SU-DHL-6 (cell line): ENCODE measurements at regions not wholly inside any gene's neighbourhood (a gene's known extent, or its start where the extent isn't known, plus 50 kb on each side); places are given as distances from the start of the nearest gene placed in this dataset.
"Not testable (repeated sequence)": the region's sequence is repeated elsewhere in the genome, so short reads cannot be mapped to it uniquely, and the experiment has no call there.

Experiments
- H2AFZ ChIP-seq: fragments of 200-600 bp; sonication (generic); 2 replicates; pipeline ENCODE4 v1.6.1; 2014; ENCODE audit warnings: low read depth, mild to moderate bottlenecking, moderate library complexity, mixed read lengths, antibody characterized with exemption, low read length; ENCODE audit not compliant: severe bottlenecking
- H3F3A ChIP-seq: fragments of 200-600 bp; shearing (Covaris generic); 2 replicates; pipeline ENCODE4 v1.6.0; 2016; ENCODE audit warnings: antibody characterized with exemption, mild to moderate bottlenecking; ENCODE audit not compliant: insufficient read depth
- H3K27ac ChIP-seq: fragments of 200-600 bp; sonication (generic); 2 replicates; pipeline ENCODE4 v1.5.1; 2016; ENCODE audit warnings: low read depth, mild to moderate bottlenecking, low read length, moderate library complexity, mixed read lengths
- H3K27me3 ChIP-seq: fragments of 200-600 bp; sonication (generic), shearing (Covaris generic); 2 replicates; pipeline ENCODE4 v1.6.0; 2014; ENCODE audit warnings: mild to moderate bottlenecking, low read length
- H3K36me3 ChIP-seq: fragments of 200-600 bp; sonication (generic); 2 replicates; pipeline ENCODE4 v1.6.1; 2014; ENCODE audit warnings: mild to moderate bottlenecking, low read length, mixed read lengths
- H3K4me2 ChIP-seq: fragments of 300-600, 200-600 bp; shearing (Covaris generic), sonication (generic); 2 replicates; pipeline ENCODE4 v1.6.0; 2014; ENCODE audit warnings: low read length, low read depth, mild to moderate bottlenecking; ENCODE audit not compliant: poor library complexity, severe bottlenecking
- H3K4me3 ChIP-seq: fragments of 200-600 bp; sonication (generic); 2 replicates; pipeline ENCODE4 v1.5.1; 2014; ENCODE audit warnings: antibody characterized with exemption, low read length, mild to moderate bottlenecking, mixed read lengths; ENCODE audit not compliant: insufficient read depth, poor library complexity, severe bottlenecking
- H3K79me2 ChIP-seq: fragments of 200-600 bp; sonication (generic); 2 replicates; pipeline ENCODE4 v1.6.1; 2014; ENCODE audit warnings: mild to moderate bottlenecking, low read length, moderate library complexity; ENCODE audit not compliant: insufficient read depth
- H3K9ac ChIP-seq: fragments of 200-600 bp; sonication (generic); 2 replicates; pipeline ENCODE4 v1.7.0; 2014; ENCODE audit warnings: mild to moderate bottlenecking, low read length
- H3K9me2 ChIP-seq: fragments of 200-600 bp; sonication (generic); replicated peaks from 2 replicates; pipeline ENCODE4 v1.6.1; 2014; ENCODE audit warnings: low read length; ENCODE audit not compliant: insufficient read depth
- H3K9me3 ChIP-seq: fragments of 200-600 bp; sonication (generic); 2 replicates; pipeline ENCODE4 v1.6.1; 2014; ENCODE audit warnings: low read length, mixed read lengths; ENCODE audit not compliant: insufficient read depth
- H4K20me1 ChIP-seq: fragments of 200-600 bp; sonication (generic); 2 replicates; pipeline ENCODE4 v1.6.1; 2014; ENCODE audit warnings: low read depth, mild to moderate bottlenecking, antibody characterized with exemption, low read length, moderate library complexity, mixed read lengths

GRCh38 chr22:10755350-10755749, 4772.6 kb upstream of the OR11H1 start:
- not testable (repeated sequence) for H3K79me2 ChIP-seq, H3K27me3 ChIP-seq, H3K9me2 ChIP-seq, H3F3A ChIP-seq, H3K9ac ChIP-seq, H3K27ac ChIP-seq, H3K36me3 ChIP-seq, H3K4me2 ChIP-seq, H4K20me1 ChIP-seq, H2AFZ ChIP-seq, H3K4me3 ChIP-seq
- peaks cover 10% of the 10 kb centered on the region; the same call in 1 of the 2 replicates for H3K9me3 ChIP-seq

GRCh38 chr22:10760418-10760817, 4767.6 kb upstream of the OR11H1 start:
- not testable (repeated sequence) for H4K20me1 ChIP-seq, H3F3A ChIP-seq, H3K9ac ChIP-seq, H3K4me3 ChIP-seq, H3K27me3 ChIP-seq, H3K9me3 ChIP-seq, H3K36me3 ChIP-seq, H3K9me2 ChIP-seq, H2AFZ ChIP-seq, H3K4me2 ChIP-seq, H3K79me2 ChIP-seq, H3K27ac ChIP-seq

- not testable (repeated sequence) for H3K4me2 ChIP-seq, H3F3A ChIP-seq, H3K36me3 ChIP-seq, H3K79me2 ChIP-seq, H4K20me1 ChIP-seq, H3K27me3 ChIP-seq, H3K9me2 ChIP-seq, H2AFZ ChIP-seq, H3K9me3 ChIP-seq, H3K4me3 ChIP-seq, H3K9ac ChIP-seq, H3K27ac ChIP-seq
Measured at GRCh38 chr22:10766320-10766719, 4761.7 kb upstream of the OR11H1 start.

- H4K20me1 ChIP-seq, H3K4me2 ChIP-seq, H3F3A ChIP-seq, H3K9me3 ChIP-seq, H2AFZ ChIP-seq, H3K79me2 ChIP-seq, H3K9ac ChIP-seq, H3K27me3 ChIP-seq, H3K9me2 ChIP-seq, H3K27ac ChIP-seq, H3K4me3 ChIP-seq, H3K36me3 ChIP-seq: not testable (repeated sequence)
Measured at GRCh38 chr22:10768875-10769274, 4759.1 kb upstream of the OR11H1 start.

- not testable (repeated sequence) for H3K79me2 ChIP-seq, H3K27ac ChIP-seq, H3F3A ChIP-seq, H3K9me3 ChIP-seq, H3K27me3 ChIP-seq, H3K9ac ChIP-seq, H3K4me2 ChIP-seq, H3K4me3 ChIP-seq, H3K36me3 ChIP-seq, H3K9me2 ChIP-seq, H4K20me1 ChIP-seq, H2AFZ ChIP-seq
Measured at GRCh38 chr22:10771744-10772143, 4756.2 kb upstream of the OR11H1 start.

- not testable (repeated sequence) for H3K9me3 ChIP-seq, H3K27me3 ChIP-seq, H3K79me2 ChIP-seq, H4K20me1 ChIP-seq, H3K4me3 ChIP-seq, H3K36me3 ChIP-seq, H3K9ac ChIP-seq, H3K9me2 ChIP-seq, H2AFZ ChIP-seq, H3K27ac ChIP-seq, H3K4me2 ChIP-seq, H3F3A ChIP-seq
Measured at GRCh38 chr22:10773341-10773740, 4754.7 kb upstream of the OR11H1 start.

GRCh38 chr22:10775601-10776357, 4752.2 kb upstream of the OR11H1 start:
- not testable (repeated sequence) for H4K20me1 ChIP-seq, H3K27ac ChIP-seq, H3F3A ChIP-seq, H3K4me3 ChIP-seq, H3K9me3 ChIP-seq, H2AFZ ChIP-seq, H3K79me2 ChIP-seq, H3K36me3 ChIP-seq, H3K9ac ChIP-seq, H3K27me3 ChIP-seq, H3K9me2 ChIP-seq, H3K4me2 ChIP-seq

GRCh38 chr22:10776358-10776729, 4751.6 kb upstream of the OR11H1 start:
- not testable (repeated sequence) for H3K9me3 ChIP-seq, H4K20me1 ChIP-seq

More at GRCh38 chr22:10776358-10776729, 4751.6 kb upstream of the OR11H1 start:
- not testable (repeated sequence) for H3F3A ChIP-seq, H3K9ac ChIP-seq, H3K4me2 ChIP-seq, H3K4me3 ChIP-seq, H3K9me2 ChIP-seq, H2AFZ ChIP-seq, H3K36me3 ChIP-seq, H3K79me2 ChIP-seq, H3K27ac ChIP-seq, H3K27me3 ChIP-seq
